HPDE6-E6E7 (cell line): ENCODE measurements at regions not wholly inside any gene's neighbourhood (a gene's known extent, or its start where the extent isn't known, plus 50 kb on each side); places are given as distances from the start of the nearest gene placed in this dataset.

Source experiments
- DNase-seq: peaks from one replicate; pipeline ENCODE4 v3.0.0; 2011; ENCODE audit warnings: missing footprints; ENCODE audit errors: extremely low spot score

DNA sequence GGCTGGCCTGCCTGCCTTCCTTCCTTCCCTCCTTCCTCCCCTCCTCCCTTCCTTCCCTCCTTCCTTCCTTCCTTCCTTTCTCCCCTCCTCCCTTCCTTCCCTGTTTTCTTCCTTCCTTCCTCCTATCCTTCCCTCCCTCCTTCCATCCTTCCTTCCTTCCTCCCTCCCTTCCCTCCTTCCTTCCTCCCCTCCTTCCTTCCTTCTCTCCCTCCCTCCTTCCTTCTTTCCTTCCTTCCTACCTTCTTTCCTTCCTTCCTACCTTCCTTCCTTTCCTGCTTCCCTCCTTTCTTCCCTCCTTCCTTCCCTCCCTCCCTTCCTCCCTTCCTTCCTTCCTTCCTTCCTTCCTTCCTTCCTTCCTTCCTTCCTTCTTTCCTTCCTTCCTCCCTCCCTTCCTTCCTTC, 70.1 kb upstream of the PTGFR start:
- DNase-seq, result no peak

DNA sequence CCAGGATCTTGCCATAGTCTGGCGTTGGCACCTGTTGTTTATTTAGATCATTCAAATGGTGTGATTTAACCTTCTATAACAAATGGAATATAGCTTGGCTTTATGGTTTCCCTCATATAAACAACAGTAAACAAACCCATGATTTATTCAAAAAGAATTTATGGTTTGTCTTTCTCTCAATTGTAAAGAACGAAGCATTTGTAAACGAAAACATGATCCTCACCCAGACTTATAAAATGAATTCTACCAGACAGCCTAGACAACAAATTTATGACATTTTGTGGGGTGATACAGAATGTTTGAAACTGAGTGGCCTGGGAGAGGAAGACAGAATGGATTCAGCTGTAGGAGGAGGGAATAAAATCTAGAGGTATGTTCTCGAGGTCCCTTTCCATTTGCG, 66.1 kb upstream of the PTGFR start:
- no peak for DNase-seq

DNA sequence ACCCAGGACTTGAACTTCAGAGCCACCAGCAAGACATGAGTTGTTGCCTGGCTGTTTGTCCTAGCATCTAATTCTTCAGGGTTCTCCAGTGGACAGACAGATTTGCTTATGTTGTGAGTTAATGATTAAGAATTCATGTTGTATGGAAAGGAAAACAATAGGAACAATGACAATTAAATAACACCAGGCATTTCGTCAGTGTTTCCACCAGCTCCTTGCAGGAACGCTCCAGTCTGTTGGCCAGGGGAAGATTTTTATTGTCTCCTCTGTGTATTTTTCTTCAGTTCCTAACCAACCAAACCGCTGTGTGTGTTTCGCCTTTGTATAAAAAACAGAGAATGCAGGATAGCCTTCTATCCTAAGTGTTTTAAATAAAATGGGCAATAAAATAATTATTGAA, 64.4 kb upstream of the PTGFR start:
- no peak for DNase-seq

DNA sequence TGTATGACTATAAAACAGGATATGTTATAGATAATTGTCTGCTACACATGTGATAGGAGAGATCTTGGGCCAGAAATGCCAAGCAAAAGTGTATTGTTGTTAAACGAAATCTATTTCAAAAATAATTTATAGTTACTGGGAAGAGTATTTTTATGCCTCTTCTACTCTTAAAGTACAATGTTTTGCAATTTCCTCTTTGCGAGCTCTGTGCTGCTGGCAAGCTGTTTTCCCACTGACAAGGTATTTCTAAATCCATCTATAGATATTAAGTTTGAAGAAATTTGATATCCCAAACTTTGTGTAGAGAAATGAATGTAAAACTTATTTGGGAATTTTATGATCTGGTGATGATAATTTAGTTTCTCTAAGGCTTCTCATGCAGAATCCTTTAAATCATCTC, 63.3 kb upstream of the PTGFR start:
- no peak for DNase-seq

GRCh38 chr1:78432016-78432415, 58.8 kb upstream of the PTGFR start:
- DNase-seq, result no peak

GRCh38 chr1:78434351-78434750, 56.4 kb upstream of the PTGFR start:
- no peak for DNase-seq

DNA sequence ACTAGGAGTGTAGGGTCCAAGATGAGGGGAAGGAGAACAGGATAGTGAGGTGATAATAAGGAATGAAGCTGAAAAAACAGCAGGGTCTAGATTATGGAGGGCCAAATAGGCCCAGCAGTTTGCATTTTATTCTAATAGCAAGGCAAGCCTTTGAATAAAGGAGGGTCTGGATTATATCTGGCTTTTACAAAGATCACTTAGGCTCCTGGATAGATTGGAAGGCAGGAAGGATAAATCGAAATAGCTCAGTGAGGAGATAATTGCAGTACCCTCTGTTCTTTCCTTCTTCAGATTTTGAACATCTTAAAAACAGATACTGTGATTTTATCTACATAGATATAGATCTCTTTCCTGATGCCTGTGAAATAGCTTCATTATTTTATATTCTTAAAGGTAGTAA, 53.8 kb upstream of the PTGFR start:
- DNase-seq, result no peak

DNA sequence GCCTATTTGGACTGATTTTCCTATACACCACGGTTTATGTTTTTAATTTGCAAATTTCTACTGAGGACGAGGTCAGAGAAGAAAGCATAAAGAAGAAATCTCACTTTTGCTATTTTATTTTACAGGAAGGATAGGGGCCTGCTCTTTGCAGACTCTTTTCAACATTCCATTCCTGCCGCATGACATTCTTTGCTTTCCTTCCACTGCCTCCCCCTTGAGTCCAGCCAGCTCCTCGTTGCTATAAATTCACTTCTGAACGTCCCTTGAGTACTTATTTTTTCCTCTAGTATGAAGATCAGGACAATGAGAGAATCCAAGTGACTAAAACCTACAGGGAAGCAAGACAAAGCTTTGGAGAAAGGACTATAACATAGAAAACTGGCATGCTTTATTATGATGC, 53.4 kb upstream of the PTGFR start:
- no peak for DNase-seq

GRCh38 chr1:78437941-78438340, 52.8 kb upstream of the PTGFR start:
- DNase-seq, result no peak

- no peak for DNase-seq
Measured at GRCh38 chr1:78440381-78440793, 50.4 kb upstream of the PTGFR start.
